NB4 (cell line): ENCODE measurements at regions not wholly inside any gene's neighbourhood (a gene's known extent, or its start where the extent isn't known, plus 50 kb on each side); places are given as distances from the start of the nearest gene placed in this dataset.

Experiments used
- DNase-seq: peaks from one replicate; pipeline ENCODE4 v3.0.0; 2010; ENCODE audit warnings: low read depth
- H3K4me3 ChIP-seq: one replicate; pipeline ENCODE4 v1.5.1; 2011; ENCODE audit warnings: mild to moderate bottlenecking, low read depth, low read length, moderate library complexity
- CTCF ChIP-seq: IDR thresholded peaks from one replicate; pipeline ENCODE4 v1.5.1; 2012; ENCODE audit warnings: low read depth, low read length
- MAX ChIP-seq: IDR thresholded peaks from 2 replicates; pipeline ENCODE4 v1.6.1; 2011; ENCODE audit warnings: low read depth, low read length
- MYC ChIP-seq: IDR thresholded peaks from 2 replicates; pipeline ENCODE4 v1.6.1; 2011; ENCODE audit warnings: low read depth, low read length
- POLR2A ChIP-seq: IDR thresholded peaks from 2 replicates; pipeline ENCODE4 v1.6.1; 2011; ENCODE audit warnings: mild to moderate bottlenecking; ENCODE audit not compliant: insufficient read length; ENCODE audit errors: extremely low read depth

- H3K4me3 ChIP-seq = no peak overlapping the region
- DNase-seq = no peak
- TF ChIP-seq POLR2A (no peak), MAX (no peak), CTCF (no peak), MYC (no peak)
Measured at GRCh38 chr6:84553527-84553926, 210.9 kb downstream of the TBX18 start.

- DNase-seq = no peak
- H3K4me3 ChIP-seq = no peak overlapping the region
- TF ChIP-seq POLR2A (no peak), MAX (no peak), MYC (no peak), CTCF (no peak)
Measured at GRCh38 chr6:84551797-84552196, 212.6 kb downstream of the TBX18 start.

- H3K4me3 ChIP-seq = no peak overlapping the region
- TF ChIP-seq CTCF = no peak
- no peak for TF ChIP-seq POLR2A
- no peak for TF ChIP-seq MAX
- no peak for TF ChIP-seq MYC
- DNase-seq = no peak
Measured at GRCh38 chr6:84549917-84550316, 214.5 kb downstream of the TBX18 start.

- no peak overlapping the region for H3K4me3 ChIP-seq
- TF ChIP-seq MAX (no peak), CTCF (no peak), MYC (no peak), POLR2A (no peak)
- no peak for DNase-seq
Measured at GRCh38 chr6:84547341-84547801, 217.0 kb downstream of the TBX18 start.

- H3K4me3 ChIP-seq = no peak overlapping the region
- TF ChIP-seq CTCF = no peak
- peak; percentile 83 for DNase-seq
Measured at GRCh38 chr6:84546427-84546914, 217.9 kb downstream of the TBX18 start.
